HepG2 (cell line): ENCODE measurements at regions not wholly inside any gene's neighbourhood (a gene's known extent, or its start where the extent isn't known, plus 50 kb on each side); places are given as distances from the start of the nearest gene placed in this dataset.

Experiments
- CREB1 ChIP-seq, 2 experiments: fragments of 450-650 bp in 1 of 2; IDR thresholded peaks; 2 replicates each; pipeline ENCODE4 v1.6.1; 2016 to 2017; ENCODE audit warnings: control low read depth in 1 of 2, mild to moderate bottlenecking in 1 of 2, missing compliant biosample characterization in 1 of 2, missing genetic modification characterization in 1 of 2
- CTCF ChIP-seq: sonication (generic); formaldehyde crosslinking; IDR thresholded peaks from 2 replicates; pipeline ENCODE4 v1.5.0; 2020; ENCODE audit warnings: mild to moderate bottlenecking, missing genetic modification reagents, moderate library complexity
- ETV6 ChIP-seq: sonication (generic); formaldehyde crosslinking; conservative IDR thresholded peaks from 2 replicates; pipeline ENCODE4 v1.4.0; 2020; ENCODE audit warnings: missing genetic modification reagents
- HDAC6 ChIP-seq: fragments of 200-600 bp; sonication (generic); IDR thresholded peaks from 2 replicates; pipeline ENCODE4 v1.7.0; 2017; ENCODE audit warnings: mild to moderate bottlenecking, antibody characterized with exemption, low read length, low read depth
- IRF2 ChIP-seq: IDR thresholded peaks from 2 replicates; pipeline ENCODE4 v1.6.1; 2018; ENCODE audit warnings: missing genetic modification reagents, missing compliant biosample characterization
- PCBP2 ChIP-seq: fragments of 200-400 bp; formaldehyde crosslinking; optimal IDR thresholded peaks from 2 replicates; pipeline ENCODE3; 2018; ENCODE audit warnings: low read length, low read depth; ENCODE audit not compliant: poor library complexity, severe bottlenecking
- POLR2A ChIP-seq, 2 experiments: IDR thresholded peaks; 2 replicates each; pipeline ENCODE4 v1.6.1; 2011; ENCODE audit warnings: low read depth in 2 of 2, low read length in 2 of 2, mild to moderate bottlenecking in 1 of 2, moderate library complexity in 1 of 2; ENCODE audit not compliant: insufficient read depth in 1 of 2
- RNF2 ChIP-seq: fragments of 450-650 bp; conservative IDR thresholded peaks from 2 replicates; pipeline ENCODE4 v1.6.1; 2016; ENCODE audit warnings: low read depth
- THAP11 ChIP-seq: IDR thresholded peaks from 2 replicates; pipeline ENCODE4 v1.6.1; 2016; ENCODE audit warnings: missing biosample characterization, missing genetic modification reagents
- ZNF235 ChIP-seq: sonication (generic); formaldehyde crosslinking; IDR thresholded peaks from 2 replicates; pipeline ENCODE4 v1.8.1; 2023; ENCODE audit warnings: mild to moderate bottlenecking, missing genetic modification reagents, borderline replicate concordance
- ZNF24 ChIP-seq: fragments of 450-650 bp; IDR thresholded peaks from 2 replicates; pipeline ENCODE4 v1.6.1; 2017; ENCODE audit warnings: antibody characterized with exemption, mild to moderate bottlenecking
- ZNF274 ChIP-seq: sonication (generic); formaldehyde crosslinking; IDR thresholded peaks from 2 replicates; pipeline ENCODE4 v1.5.1; 2020; ENCODE audit warnings: mild to moderate bottlenecking, missing genetic modification reagents
- ZNF878 ChIP-seq: sonication (generic); formaldehyde crosslinking; IDR thresholded peaks from 2 replicates; pipeline ENCODE4 v1.8.1; 2023; ENCODE audit warnings: mild to moderate bottlenecking, missing genetic modification reagents, moderate library complexity
- ZSCAN20 ChIP-seq: sonication (generic); formaldehyde crosslinking; IDR thresholded peaks from 2 replicates; pipeline ENCODE4 v1.4.0; 2020; ENCODE audit warnings: missing genetic modification reagents, mild to moderate bottlenecking, borderline replicate concordance

- TF ChIP-seq IRF2 (CRISPR knock-in tag): no peak
- no peak for TF ChIP-seq CTCF (CRISPR knock-in tag)
- TF ChIP-seq ZNF878 (CRISPR knock-in tag): no peak
- no peak for TF ChIP-seq HDAC6
- no peak for TF ChIP-seq ZNF274 (CRISPR knock-in tag)
- no peak for TF ChIP-seq ETV6 (CRISPR knock-in tag)
- TF ChIP-seq POLR2A (IDR thresholded peaks at IDR 0.05; ENCODE audit: insufficient read depth in 1 of 2, low read depth in 2 of 2, low read length in 2 of 2): no peak
- TF ChIP-seq PCBP2: no peak
- no peak for TF ChIP-seq RNF2
- TF ChIP-seq ZSCAN20: no peak
- TF ChIP-seq ZNF235 (CRISPR knock-in tag): no peak
- TF ChIP-seq THAP11 (CRISPR knock-in tag): no peak
- TF ChIP-seq ZNF24: no peak
- TF ChIP-seq CREB1 (IDR thresholded peaks at IDR 0.05): no peak
- no peak for TF ChIP-seq CREB1 (CRISPR knock-in tag; IDR thresholded peaks at IDR 0.05)
Observed at GRCh38 chr11:27230192-27230572, 132.8 kb downstream of the CCDC34 start.
